Activated CD8-positive, alpha-beta memory T cell treated with anti-CD3 and anti-CD28 coated beads for 1 hour (primary cell): ENCODE measurements at regions not wholly inside any gene's neighbourhood (a gene's known extent, or its start where the extent isn't known, plus 50 kb on each side); places are given as distances from the start of the nearest gene placed in this dataset.

ENCODE experiments used
- DNase-seq, 2 donors: peaks; one replicate each; pipeline ENCODE4 v3.0.0-alpha.2; 2020; ENCODE audit warnings: low read depth in 1 of 2; ENCODE audit errors: extremely low read depth in 1 of 2

DNA sequence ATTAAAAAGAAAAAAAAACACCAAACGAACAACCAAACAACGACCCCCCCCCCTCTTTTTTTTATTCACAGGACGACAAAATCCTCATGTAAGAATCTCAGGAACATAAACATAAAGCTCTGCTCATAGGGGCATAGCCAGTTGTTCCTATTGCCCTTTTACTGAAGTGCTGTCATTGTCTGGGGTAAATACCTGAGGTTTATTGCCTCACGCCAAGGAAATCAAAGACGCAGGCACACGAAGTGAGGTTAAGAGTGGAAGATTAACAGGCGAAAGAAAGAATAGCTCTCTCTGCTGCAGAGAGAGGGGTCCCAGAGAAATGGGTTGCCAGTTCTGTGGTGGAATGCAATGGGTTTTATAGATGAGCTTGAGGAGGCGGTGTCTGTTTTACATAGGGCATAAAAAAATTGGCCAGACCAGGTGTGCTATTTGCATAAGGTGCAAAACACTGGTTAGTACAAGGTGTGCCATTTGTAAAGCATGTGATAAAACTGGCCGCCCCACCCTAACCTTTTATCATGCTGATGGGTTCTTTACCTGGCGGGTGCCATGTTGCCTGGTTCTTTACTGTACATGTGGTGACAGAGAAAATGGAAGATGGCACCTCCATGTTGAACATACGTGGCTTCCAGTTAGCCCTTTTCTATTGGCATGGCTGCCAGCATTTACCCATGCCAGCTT, 257.6 kb upstream of the ZPLD1 start:
- DNase-seq = no peak

- DNase-seq = no peak
These were observed 256.0 kb upstream of the ZPLD1 start for GRCh38 chr3:102178817-102179216.

- DNase-seq = no peak
These were observed 255.3 kb upstream of the ZPLD1 start for GRCh38 chr3:102179326-102180177.

GRCh38 chr3:102180280-102180931, 254.4 kb upstream of the ZPLD1 start:
- no peak for DNase-seq

GRCh38 chr3:102181175-102181920, 253.5 kb upstream of the ZPLD1 start:
- no peak for DNase-seq

- no peak for DNase-seq
These were observed 252.7 kb upstream of the ZPLD1 start for GRCh38 chr3:102182162-102182561.

DNA sequence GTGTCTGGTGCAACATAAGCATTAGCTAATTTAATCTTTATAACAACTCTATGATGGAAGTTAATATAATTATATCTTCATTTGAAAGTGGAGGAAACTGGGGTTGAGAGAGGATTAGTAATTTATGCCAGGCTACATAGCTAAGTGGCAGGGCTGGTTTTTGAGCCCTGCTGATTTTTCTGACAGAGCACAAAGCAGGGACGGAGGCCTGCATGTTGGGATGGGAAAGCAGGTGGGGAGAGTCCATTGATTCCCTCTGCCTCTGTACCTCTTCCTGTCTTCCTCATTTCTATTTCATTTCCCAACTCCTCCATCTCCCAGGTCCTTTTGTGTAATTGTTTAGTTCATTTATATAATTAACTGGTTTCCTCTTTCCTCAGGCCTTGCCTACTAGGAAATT, 251.6 kb upstream of the ZPLD1 start:
- DNase-seq = no peak

DNA sequence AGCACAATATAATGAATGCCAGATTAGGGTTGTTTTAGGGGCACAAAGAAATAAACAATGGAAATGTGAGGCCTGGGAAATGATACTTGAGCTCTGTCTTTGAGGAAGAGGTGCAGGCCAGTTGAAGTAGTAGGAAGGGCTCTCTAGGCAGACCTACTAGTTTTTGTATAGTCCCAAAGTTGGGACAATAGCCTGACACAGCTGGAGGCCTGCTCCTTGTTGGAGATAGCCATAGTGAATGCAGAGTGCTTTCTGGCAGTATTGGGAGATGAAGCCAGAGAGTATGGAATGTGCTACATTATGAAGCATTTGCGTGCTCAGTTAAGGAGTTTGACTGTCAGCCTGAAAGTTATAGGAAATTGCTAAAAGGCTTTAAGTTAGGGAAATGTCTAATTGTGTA, 251.2 kb upstream of the ZPLD1 start:
- no peak for DNase-seq

- no peak for DNase-seq
These were observed 245.3 kb upstream of the ZPLD1 start for GRCh38 chr3:102189541-102189940.

- no peak for DNase-seq
These were observed 244.7 kb upstream of the ZPLD1 start for GRCh38 chr3:102189956-102190723.

- no peak for DNase-seq
These were observed 242.2 kb upstream of the ZPLD1 start for GRCh38 chr3:102192575-102192974.

DNA sequence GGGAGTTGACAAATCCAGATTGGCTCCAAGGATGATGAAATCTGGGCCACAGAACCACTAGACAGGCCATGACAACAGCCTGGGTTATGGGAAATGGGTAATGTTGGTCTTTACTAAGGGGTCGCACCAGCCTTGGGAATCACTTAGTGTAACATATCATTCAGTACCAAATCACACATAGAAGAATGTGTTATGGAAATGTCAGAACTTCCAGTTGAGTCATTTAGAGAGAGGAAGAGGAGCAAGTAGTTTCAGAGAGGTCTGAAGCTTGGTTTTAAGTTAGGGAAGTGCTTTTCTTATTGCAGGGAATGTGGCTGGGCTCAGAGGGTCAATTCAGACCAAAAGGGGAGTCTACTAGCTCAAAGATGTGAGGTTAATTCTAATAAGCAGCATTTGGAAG, 241.6 kb upstream of the ZPLD1 start:
- DNase-seq = no peak

GRCh38 chr3:102194001-102194400, 240.8 kb upstream of the ZPLD1 start:
- DNase-seq = no peak

- DNase-seq = no peak
These were observed 240.1 kb upstream of the ZPLD1 start for GRCh38 chr3:102194760-102195159.

DNA sequence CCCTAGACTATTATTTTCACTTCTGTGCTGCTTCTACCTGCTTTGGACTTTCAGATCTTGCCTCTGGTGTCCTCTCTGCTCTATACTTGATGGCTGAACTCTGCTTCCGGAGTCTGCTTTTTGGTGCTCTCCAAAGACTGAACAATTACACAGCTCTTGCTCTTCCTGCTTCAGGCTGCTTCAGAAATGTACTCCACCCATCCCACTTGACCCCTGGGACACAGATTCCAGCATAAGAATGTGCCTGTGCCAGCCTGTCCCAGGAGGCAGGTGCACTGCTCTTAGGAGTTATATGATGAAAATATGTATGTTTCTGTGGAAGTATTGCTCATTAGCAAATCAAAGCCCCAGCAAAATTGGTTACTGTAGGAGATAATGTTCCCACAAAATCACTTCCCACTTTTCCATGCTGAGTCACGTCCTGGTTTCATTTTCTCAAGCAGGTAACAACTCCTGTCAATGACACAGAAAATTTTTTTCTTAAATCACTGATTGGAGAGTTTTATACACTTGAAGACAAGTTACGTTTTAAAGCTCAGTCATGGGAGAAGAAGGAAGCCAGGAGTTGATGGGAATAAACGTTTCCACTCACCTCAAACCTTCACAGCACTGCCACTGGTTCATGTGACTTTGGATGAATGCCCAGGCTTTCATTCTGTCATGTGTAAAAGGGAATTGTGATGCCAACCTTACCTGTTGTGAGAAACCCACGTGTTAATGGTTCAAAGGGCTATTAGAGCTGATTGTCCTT, 239.4 kb upstream of the ZPLD1 start:
- DNase-seq = no peak

GRCh38 chr3:102200126-102200525, 234.7 kb upstream of the ZPLD1 start:
- no peak for DNase-seq

- no peak for DNase-seq
These were observed 234.3 kb upstream of the ZPLD1 start for GRCh38 chr3:102200560-102200959.

- no peak for DNase-seq
These were observed 229.2 kb upstream of the ZPLD1 start for GRCh38 chr3:102205647-102206046.

DNA sequence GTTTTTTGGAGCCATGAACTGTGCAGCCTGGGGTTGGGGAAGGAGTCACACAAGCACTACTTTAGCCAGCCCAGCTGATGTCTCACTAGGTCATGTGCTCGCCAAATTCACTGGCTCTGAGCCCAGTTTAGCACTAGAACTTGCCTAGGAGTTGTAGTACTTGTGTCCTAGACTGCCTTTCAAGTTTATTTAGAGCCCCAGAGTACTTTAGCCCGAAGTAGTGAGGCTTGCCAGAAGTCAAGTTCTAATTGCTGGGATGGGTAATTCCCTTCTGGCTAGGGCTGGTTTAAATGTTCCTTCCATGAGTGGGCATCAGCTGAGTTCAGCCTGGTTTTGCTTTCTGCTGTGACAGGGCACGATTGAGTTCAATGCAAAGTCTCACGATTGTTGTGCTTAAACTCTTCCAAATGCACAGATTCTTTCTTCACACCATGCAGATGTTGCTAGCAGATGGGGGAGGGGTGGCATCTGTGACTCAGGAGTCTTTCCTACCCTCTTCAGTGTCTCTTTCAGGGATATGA, 228.2 kb upstream of the ZPLD1 start:
- no peak for DNase-seq
